ENCODE measurements at regions not wholly inside any gene's neighbourhood (a gene's known extent, or its start where the extent isn't known, plus 50 kb on each side); places are given as distances from the start of the nearest gene placed in this dataset.

DNA sequence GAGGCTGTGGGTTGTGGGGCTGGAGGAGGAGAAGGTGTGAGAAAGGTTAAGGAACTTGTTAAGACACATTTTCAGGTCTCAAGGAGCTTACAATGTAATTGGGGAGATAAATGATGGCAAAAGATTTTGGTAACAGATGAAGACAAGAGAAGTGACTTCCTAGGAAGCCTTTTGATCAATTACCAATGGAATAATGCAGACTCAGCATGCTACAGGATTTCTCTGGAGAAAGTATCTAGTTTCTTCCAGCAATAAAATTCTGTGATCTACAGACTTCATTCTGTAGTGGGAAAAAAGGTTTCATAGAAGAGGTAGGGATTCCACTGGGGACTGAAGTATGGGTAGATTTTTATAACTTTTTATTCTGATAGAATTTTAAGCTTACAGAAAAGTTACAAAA, 184.2 kb upstream of the RHOBTB1 start:
- no peak overlapping the region for H3K4me3 ChIP-seq (ENCODE audit: low read length)
- no peak for DNase-seq (ENCODE audit: low read depth)
- no peak for TF ChIP-seq CTCF (conservative IDR thresholded peaks at IDR 0.05; ENCODE audit: low read length)

DNA sequence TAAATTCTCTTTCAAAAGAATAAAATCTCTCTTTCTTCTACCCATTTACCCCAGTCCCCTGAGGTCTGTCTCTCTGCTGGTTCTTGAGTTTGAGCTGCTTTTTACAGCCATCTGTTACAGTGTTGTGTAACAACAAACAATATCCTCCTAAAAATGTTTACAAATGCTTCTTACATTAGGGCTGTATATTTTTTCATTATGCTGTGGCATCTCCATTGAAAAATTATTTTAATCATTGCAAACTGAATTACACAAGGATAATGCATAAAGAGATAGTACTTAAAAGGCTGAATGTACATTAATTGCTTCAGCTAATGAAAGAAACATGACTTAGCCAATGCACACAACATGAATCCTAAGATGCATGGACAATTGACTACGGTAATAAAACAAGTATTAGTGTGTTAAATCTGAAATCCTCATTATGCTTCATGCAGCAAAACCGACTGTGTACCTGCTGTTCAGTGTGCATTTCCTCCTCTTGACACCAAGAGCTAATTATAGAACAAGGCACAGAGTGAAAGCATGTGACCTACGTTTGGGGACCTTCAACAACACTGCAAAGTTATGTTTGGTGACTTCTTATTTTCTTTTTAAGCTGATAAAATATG, 181.7 kb upstream of the RHOBTB1 start:
- no peak for DNase-seq (ENCODE audit: low read depth)
- no peak for TF ChIP-seq CTCF (conservative IDR thresholded peaks at IDR 0.05; ENCODE audit: low read length)
- H3K4me3 ChIP-seq (ENCODE audit: low read length) = no peak overlapping the region

- no peak overlapping the region for H3K4me3 ChIP-seq (ENCODE audit: low read length)
- DNase-seq (ENCODE audit: low read depth) = no peak
- no peak for TF ChIP-seq CTCF (conservative IDR thresholded peaks at IDR 0.05; ENCODE audit: low read length)
Observed at GRCh38 chr10:61124756-61125530, 181.0 kb upstream of the RHOBTB1 start.

DNA sequence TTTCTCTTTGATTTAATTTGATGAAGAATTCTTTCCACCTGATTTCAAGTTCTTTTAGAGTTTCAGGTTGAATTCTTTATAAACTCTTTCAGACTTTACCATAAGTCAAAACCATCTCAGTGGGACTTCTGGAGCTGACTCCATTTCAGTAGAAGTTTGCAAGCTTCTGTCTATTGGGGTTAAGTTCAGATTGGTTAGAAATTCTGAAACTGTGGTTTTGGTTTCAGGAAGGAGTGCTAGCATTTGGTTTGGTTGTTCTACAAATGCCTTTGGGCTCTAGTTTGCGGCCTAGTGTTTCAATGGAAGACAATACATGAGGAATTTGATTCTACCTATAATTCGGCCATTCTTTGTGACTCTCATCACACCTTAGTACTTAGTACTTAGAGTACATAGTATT, 176.8 kb upstream of the RHOBTB1 start:
- TF ChIP-seq CTCF (conservative IDR thresholded peaks at IDR 0.05; ENCODE audit: low read length) = no peak
- DNase-seq (ENCODE audit: low read depth) = no peak
- H3K4me3 ChIP-seq (ENCODE audit: low read length) = no peak overlapping the region

GRCh38 chr10:61119573-61119972, 175.6 kb upstream of the RHOBTB1 start:
- H3K4me3 ChIP-seq (ENCODE audit: low read length) = no peak overlapping the region
- TF ChIP-seq CTCF (conservative IDR thresholded peaks at IDR 0.05; ENCODE audit: low read length) = no peak
- no peak for DNase-seq (ENCODE audit: low read depth)

DNA sequence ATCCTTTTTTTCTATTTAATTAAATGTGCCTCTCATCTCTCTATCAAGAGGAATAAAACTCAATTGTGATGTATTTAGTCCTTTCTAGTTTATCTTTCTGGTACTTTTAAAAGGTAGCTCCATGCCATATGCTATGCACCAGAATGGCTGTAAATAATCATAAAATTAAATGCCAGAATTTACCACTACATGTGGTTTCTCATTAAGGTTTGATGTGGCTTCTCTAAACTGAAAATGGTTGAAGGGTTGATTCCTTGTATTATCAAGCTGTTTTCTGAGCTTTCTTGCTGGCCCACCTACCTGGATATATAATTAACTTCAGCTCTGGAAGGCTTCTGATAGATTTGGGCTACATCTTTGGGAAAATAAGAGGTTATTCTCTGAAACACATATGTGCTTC, 171.9 kb upstream of the RHOBTB1 start:
- no peak overlapping the region for H3K4me3 ChIP-seq (ENCODE audit: low read length)
- TF ChIP-seq CTCF (conservative IDR thresholded peaks at IDR 0.05; ENCODE audit: low read length) = no peak
- DNase-seq (ENCODE audit: low read depth) = no peak

DNA sequence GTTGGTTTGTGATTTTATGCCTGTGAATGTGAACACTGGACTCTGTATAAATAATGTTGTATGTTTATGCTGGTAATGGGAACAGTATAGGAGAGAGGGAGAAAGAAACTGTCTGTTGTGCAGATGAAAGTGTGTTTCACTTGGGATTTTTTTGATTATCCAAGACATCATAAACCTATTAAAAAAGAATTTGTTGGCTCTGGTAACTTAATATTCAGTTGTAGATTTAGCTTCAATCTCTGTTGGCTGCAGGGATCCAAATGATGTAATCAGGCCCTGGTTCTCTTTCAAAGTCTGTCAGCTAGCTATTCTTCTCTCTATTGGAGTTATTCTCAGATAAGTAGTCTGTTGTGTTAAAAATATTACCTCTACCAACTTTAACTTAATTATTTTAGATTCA, 168.8 kb upstream of the RHOBTB1 start:
- H3K4me3 ChIP-seq (ENCODE audit: low read length) = no peak overlapping the region
- TF ChIP-seq CTCF (conservative IDR thresholded peaks at IDR 0.05; ENCODE audit: low read length) = no peak
- no peak for DNase-seq (ENCODE audit: low read depth)

Measured in AG10803 (cell line).